22Rv1 (cell line): ENCODE measurements at regions not wholly inside any gene's neighbourhood (a gene's known extent, or its start where the extent isn't known, plus 50 kb on each side); places are given as distances from the start of the nearest gene placed in this dataset.

Experiments
- H3K27ac ChIP-seq: fragments of 450-650 bp; 2 replicates; pipeline ENCODE4 v1.5.1; 2017
- ZFX ChIP-seq: fragments of 450-650 bp; IDR thresholded peaks from 2 replicates; pipeline ENCODE4 v1.6.1; 2017; ENCODE audit warnings: antibody characterized with exemption, borderline replicate concordance
- TF ChIP-seq, protein P1 (sequence below): fragments of 450-650 bp; IDR thresholded peaks from 2 replicates; pipeline ENCODE4 v1.5.1; 2017; ENCODE audit warnings: mild to moderate bottlenecking

- no peak overlapping the region for H3K27ac ChIP-seq
- TF ChIP-seq, protein P1, sequence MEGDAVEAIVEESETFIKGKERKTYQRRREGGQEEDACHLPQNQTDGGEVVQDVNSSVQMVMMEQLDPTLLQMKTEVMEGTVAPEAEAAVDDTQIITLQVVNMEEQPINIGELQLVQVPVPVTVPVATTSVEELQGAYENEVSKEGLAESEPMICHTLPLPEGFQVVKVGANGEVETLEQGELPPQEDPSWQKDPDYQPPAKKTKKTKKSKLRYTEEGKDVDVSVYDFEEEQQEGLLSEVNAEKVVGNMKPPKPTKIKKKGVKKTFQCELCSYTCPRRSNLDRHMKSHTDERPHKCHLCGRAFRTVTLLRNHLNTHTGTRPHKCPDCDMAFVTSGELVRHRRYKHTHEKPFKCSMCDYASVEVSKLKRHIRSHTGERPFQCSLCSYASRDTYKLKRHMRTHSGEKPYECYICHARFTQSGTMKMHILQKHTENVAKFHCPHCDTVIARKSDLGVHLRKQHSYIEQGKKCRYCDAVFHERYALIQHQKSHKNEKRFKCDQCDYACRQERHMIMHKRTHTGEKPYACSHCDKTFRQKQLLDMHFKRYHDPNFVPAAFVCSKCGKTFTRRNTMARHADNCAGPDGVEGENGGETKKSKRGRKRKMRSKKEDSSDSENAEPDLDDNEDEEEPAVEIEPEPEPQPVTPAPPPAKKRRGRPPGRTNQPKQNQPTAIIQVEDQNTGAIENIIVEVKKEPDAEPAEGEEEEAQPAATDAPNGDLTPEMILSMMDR: no peak
- TF ChIP-seq ZFX: no peak
These were observed 108.3 kb upstream of the MEOX2 start for GRCh38 chr7:15794801-15795200.

DNA sequence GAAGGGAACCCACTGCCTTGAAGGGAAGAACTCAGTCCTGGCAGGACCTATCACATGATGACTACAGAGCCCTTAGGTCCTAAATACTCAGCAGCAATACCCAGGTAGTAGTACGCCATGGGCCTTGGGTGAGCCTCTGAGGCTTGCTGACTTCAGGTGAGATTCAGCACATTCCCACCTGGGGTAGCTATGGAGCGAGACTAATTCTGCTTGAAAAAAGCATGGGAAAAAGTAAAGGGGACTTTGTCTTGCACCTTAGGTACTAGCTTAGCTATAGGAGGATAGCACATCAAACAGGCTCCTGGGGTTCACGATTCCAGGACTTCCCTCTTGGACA lies 98.2 kb upstream of the MEOX2 start:
- H3K27ac ChIP-seq: no peak overlapping the region
- TF ChIP-seq, protein P1: no peak
- no peak for TF ChIP-seq ZFX

DNA sequence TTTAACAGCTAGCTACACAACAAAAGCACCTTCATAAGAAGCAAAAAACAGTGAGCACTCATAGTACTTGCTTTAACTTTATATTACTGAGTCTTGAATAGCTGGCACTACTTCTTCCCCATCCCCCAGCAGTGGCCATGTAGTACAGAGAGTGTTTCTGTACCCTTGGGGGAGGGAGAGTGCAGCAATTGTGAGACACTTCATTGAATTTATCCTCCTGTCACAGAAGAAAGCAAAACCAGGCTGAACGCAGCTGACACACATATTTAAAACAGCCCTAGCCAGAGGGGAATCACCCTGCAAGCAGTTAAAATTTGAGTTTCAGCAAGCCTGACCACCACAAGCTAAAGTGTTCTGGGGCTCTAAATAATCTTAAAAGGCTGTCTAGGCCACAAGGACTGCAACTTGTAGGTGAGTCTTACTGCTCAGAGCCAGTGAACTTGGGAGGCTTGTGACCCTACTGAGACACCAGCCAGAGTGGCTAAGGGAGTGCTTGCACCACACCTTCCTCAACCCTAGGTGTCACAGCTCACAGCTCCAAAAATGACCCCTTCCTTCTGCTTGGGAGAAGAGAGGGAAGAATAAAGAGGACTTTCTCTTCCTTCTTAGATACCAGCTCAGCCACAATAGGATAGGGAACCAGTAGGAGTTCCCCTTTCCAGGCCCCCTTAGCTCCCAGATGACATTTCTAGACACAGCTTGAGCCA lies 97.7 kb upstream of the MEOX2 start:
- no peak overlapping the region for H3K27ac ChIP-seq
- TF ChIP-seq, protein P1: no peak
- no peak for TF ChIP-seq ZFX

DNA sequence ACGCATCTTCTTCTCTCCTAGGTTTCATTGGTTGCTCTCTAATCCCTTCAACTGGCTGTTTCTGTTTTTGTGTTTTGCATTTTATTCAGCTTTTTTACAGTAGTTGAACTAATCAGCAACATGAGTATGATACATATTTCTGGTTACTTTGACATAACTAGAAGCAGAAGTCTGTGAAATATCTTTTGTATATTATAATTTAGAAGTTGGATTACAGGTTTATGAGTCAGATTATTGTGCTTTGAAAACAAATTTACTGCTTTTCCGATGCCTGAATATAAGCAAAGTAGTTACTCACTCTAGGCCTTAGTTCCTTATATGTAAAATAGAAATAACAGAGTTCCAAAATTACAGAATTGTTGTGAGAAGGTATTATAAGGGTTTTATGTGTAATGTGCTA lies 96.2 kb upstream of the MEOX2 start:
- TF ChIP-seq, protein P1: no peak
- TF ChIP-seq ZFX: no peak
- H3K27ac ChIP-seq: no peak overlapping the region

- H3K27ac ChIP-seq: no peak overlapping the region
- TF ChIP-seq ZFX: no peak
- TF ChIP-seq, protein P1: no peak
These were observed 95.5 kb upstream of the MEOX2 start for GRCh38 chr7:15781944-15782343.

DNA sequence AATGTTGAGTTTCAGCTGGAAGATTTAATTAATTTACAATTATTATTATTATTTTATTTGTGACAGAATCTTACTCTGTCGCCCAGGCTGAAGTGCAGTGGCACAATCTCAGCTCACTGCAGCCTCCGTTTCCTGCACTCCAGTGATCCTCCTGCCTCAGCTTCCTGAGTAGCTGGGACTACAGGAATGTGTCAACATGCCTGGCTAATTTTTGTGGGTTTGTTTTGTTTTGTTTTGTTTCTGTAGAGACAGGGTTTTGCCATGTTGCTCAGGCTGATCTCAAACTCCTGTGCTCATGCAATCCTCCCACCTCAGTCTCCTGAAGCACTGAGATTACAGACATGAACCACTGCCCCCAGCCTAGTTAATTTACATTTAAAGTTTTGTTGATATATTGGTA lies 93.8 kb upstream of the MEOX2 start:
- TF ChIP-seq, protein P1: no peak
- TF ChIP-seq ZFX: no peak
- H3K27ac ChIP-seq: no peak overlapping the region

GRCh38 chr7:15778191-15778590 lies 91.7 kb upstream of the MEOX2 start:
- TF ChIP-seq ZFX: no peak
- H3K27ac ChIP-seq: no peak overlapping the region

- no peak for TF ChIP-seq ZFX
- TF ChIP-seq, protein P1: no peak
- H3K27ac ChIP-seq: no peak overlapping the region
These were observed 79.3 kb upstream of the MEOX2 start for GRCh38 chr7:15765753-15766152.
